ENCODE measurements at regions not wholly inside any gene's neighbourhood (a gene's known extent, or its start where the extent isn't known, plus 50 kb on each side); places are given as distances from the start of the nearest gene placed in this dataset.

GRCh38 chr2:128790541-128791001 lies 471.9 kb upstream of the HS6ST1 start:
- H3K4me3 ChIP-seq = no peak overlapping the region
- TF ChIP-seq POLR2A (IDR thresholded peaks at IDR 0.05) (no peak), CTCF (IDR thresholded peaks at IDR 0.05) (no peak)
- no peaks in the 10 kb centered on the region for H3K9me3 ChIP-seq
- H3K36me3 ChIP-seq = no peaks in the 10 kb centered on the region
- H3K27ac ChIP-seq = no peak overlapping the region
- H3K27me3 ChIP-seq = no peaks in the 10 kb centered on the region
- no peaks in the 10 kb centered on the region for H3K4me1 ChIP-seq
- no peak for DNase-seq

- DNase-seq = no peak
- TF ChIP-seq POLR2A (IDR thresholded peaks at IDR 0.05) (no peak), CTCF (IDR thresholded peaks at IDR 0.05) (no peak)
These were observed 472.7 kb upstream of the HS6ST1 start for GRCh38 chr2:128791120-128791984.

GRCh38 chr2:128791985-128792320 lies 473.3 kb upstream of the HS6ST1 start:
- no peaks in the 10 kb centered on the region for H3K36me3 ChIP-seq
- H3K27me3 ChIP-seq = no peaks in the 10 kb centered on the region
- H3K9me3 ChIP-seq = no peaks in the 10 kb centered on the region
- no peak for DNase-seq
- H3K27ac ChIP-seq = no peak overlapping the region
- H3K4me3 ChIP-seq = no peak overlapping the region
- no peak for TF ChIP-seq CTCF (IDR thresholded peaks at IDR 0.05)
- no peak for TF ChIP-seq POLR2A (IDR thresholded peaks at IDR 0.05)
- no peaks in the 10 kb centered on the region for H3K4me1 ChIP-seq

More at GRCh38 chr2:128791120-128791984, 472.7 kb upstream of the HS6ST1 start:
- Histone ChIP-seq H3K27ac (no peak overlapping the region), H3K9me3 (no peaks in the 10 kb centered on the region), H3K4me1 (no peaks in the 10 kb centered on the region), H3K4me3 (no peak overlapping the region), H3K36me3 (no peaks in the 10 kb centered on the region), H3K27me3 (no peaks in the 10 kb centered on the region)

DNA sequence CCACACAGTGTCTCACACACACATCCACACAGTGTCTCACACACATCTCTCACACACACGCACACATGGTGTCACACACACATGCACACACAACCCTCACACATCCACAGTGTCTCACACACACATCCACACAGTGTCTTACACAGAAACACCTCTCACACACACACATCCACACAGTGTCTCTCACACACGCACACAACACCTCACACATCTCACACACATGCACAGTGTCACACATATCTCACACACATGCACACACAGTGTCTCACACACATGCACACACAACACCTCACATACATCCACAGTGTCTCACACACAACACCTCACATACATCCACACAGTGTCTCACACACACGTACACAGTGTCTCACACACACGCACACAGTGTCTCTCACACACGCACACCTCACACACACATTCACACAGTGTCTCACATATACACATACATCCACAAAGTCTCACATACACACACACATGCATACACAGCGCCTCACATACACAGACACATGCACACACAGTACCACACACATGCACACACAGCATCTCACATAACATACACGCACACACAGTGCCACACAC lies 473.9 kb upstream of the HS6ST1 start:
- Histone ChIP-seq H3K4me3 (no peak overlapping the region), H3K36me3 (no peaks in the 10 kb centered on the region), H3K27ac (no peak overlapping the region), H3K4me1 (no peaks in the 10 kb centered on the region), H3K27me3 (no peaks in the 10 kb centered on the region), H3K9me3 (no peaks in the 10 kb centered on the region)
- DNase-seq = no peak
- TF ChIP-seq CTCF (IDR thresholded peaks at IDR 0.05) = no peak
- TF ChIP-seq POLR2A (IDR thresholded peaks at IDR 0.05) = no peak

DNA sequence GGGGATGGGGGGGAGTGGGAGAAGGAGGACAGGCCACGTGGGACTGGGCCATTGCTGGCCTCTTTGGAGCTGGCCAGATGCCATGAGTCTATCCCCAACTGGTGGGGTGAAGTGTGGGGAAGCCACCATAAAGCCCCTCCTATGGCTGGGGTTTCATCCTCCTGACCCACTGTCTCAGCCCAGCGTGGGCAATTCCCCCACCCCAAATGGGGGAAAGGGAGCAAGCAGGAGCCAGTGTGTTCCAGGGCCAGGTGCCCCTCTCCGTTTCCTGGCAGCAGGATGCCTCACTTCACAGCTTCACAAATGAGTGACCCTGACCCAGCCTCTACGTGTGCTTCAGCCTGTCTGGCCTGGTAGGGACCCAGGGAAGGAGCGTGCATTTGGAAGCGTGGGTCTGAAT lies 474.7 kb upstream of the HS6ST1 start:
- no peak for DNase-seq
- TF ChIP-seq CTCF (IDR thresholded peaks at IDR 0.05) = no peak
- TF ChIP-seq POLR2A (IDR thresholded peaks at IDR 0.05) = no peak

More for the DNA sequence above, 474.7 kb upstream of the HS6ST1 start:
- Histone ChIP-seq H3K4me1 (no peaks in the 10 kb centered on the region), H3K27ac (no peak overlapping the region), H3K4me3 (no peak overlapping the region), H3K9me3 (no peaks in the 10 kb centered on the region), H3K27me3 (no peaks in the 10 kb centered on the region), H3K36me3 (no peaks in the 10 kb centered on the region)

Measured in Peyer's patch (tissue), 4 donors.